ENCODE measurements at regions not wholly inside any gene's neighbourhood (a gene's known extent, or its start where the extent isn't known, plus 50 kb on each side); places are given as distances from the start of the nearest gene placed in this dataset.
"Not testable (repeated sequence)": the region's sequence is repeated elsewhere in the genome, so short reads cannot be mapped to it uniquely, and the experiment has no call there.

GRCh38 chr6:163877877-163878639, 463.5 kb downstream of the QKI start:
- DNase-seq (ENCODE audit: low read depth in 2 of 2), result no peak

GRCh38 chr6:163876391-163876790, 461.9 kb downstream of the QKI start:
- no peak for DNase-seq (ENCODE audit: low read depth in 2 of 2)

GRCh38 chr6:163874784-163875183, 460.3 kb downstream of the QKI start:
- DNase-seq (ENCODE audit: low read depth in 2 of 2), result no peak

- DNase-seq (ENCODE audit: low read depth in 2 of 2), result no peak
Measured at GRCh38 chr6:163872335-163872734, 457.8 kb downstream of the QKI start.

GRCh38 chr6:163871616-163872015, 457.1 kb downstream of the QKI start:
- DNase-seq (ENCODE audit: low read depth in 2 of 2), result no peak

GRCh38 chr6:163867518-163868292, 453.2 kb downstream of the QKI start:
- no peak for DNase-seq (ENCODE audit: low read depth in 2 of 2)

GRCh38 chr6:163866192-163866591, 451.7 kb downstream of the QKI start:
- no peak for DNase-seq (ENCODE audit: low read depth in 2 of 2)

- no peak for DNase-seq (ENCODE audit: low read depth in 2 of 2)
Measured at GRCh38 chr6:163863565-163863964, 449.0 kb downstream of the QKI start.

GRCh38 chr6:163862701-163863100, 448.2 kb downstream of the QKI start:
- no peak for DNase-seq (ENCODE audit: low read depth in 2 of 2)

- no peak for DNase-seq (ENCODE audit: low read depth in 2 of 2)
Measured at GRCh38 chr6:163861627-163862026, 447.1 kb downstream of the QKI start.

- DNase-seq (ENCODE audit: low read depth in 2 of 2), result no peak
Measured at GRCh38 chr6:163860287-163861081, 446.0 kb downstream of the QKI start.

GRCh38 chr6:163858870-163859269, 444.4 kb downstream of the QKI start:
- DNase-seq (ENCODE audit: low read depth in 2 of 2), result not testable (repeated sequence)

GRCh38 chr6:163857421-163857820, 442.9 kb downstream of the QKI start:
- no peak for DNase-seq (ENCODE audit: low read depth in 2 of 2)

GRCh38 chr6:163850874-163851273, 436.4 kb downstream of the QKI start:
- no peak for DNase-seq (ENCODE audit: low read depth in 2 of 2)

GRCh38 chr6:163844761-163845160, 430.2 kb downstream of the QKI start:
- DNase-seq (ENCODE audit: low read depth in 2 of 2), result no peak

GRCh38 chr6:163844357-163844756, 429.8 kb downstream of the QKI start:
- no peak for DNase-seq (ENCODE audit: low read depth in 2 of 2)

GRCh38 chr6:163843218-163843617, 428.7 kb downstream of the QKI start:
- no peak for DNase-seq (ENCODE audit: low read depth in 2 of 2)

- no peak for DNase-seq (ENCODE audit: low read depth in 2 of 2)
Measured at GRCh38 chr6:163842467-163842866, 427.9 kb downstream of the QKI start.

- no peak for DNase-seq (ENCODE audit: low read depth in 2 of 2)
Measured at GRCh38 chr6:163841733-163842132, 427.2 kb downstream of the QKI start.

GRCh38 chr6:163841326-163841725, 426.8 kb downstream of the QKI start:
- DNase-seq (ENCODE audit: low read depth in 2 of 2), result no peak

GRCh38 chr6:163840880-163841279, 426.4 kb downstream of the QKI start:
- DNase-seq (ENCODE audit: low read depth in 2 of 2), result no peak

- no peak for DNase-seq (ENCODE audit: low read depth in 2 of 2)
Measured at GRCh38 chr6:163839296-163839695, 424.8 kb downstream of the QKI start.

Measured in stimulated activated CD8-positive, alpha-beta memory T cell treated with anti-CD3 and anti-CD28 coated beads, Interleukin-2, amount 100 ng/mL, for 1 hour (primary cell).